RCC 7860 (cell line): ENCODE measurements at regions not wholly inside any gene's neighbourhood (a gene's known extent, or its start where the extent isn't known, plus 50 kb on each side); places are given as distances from the start of the nearest gene placed in this dataset.
A peak's percentile ranks its signal among the peaks of the same experiment; 100 is the strongest.

ENCODE experiments used
- DNase-seq: peaks from one replicate; pipeline ENCODE4 v3.0.0-alpha.2; 2015; ENCODE audit warnings: low spot score
- FAIRE-seq: peaks from 2 replicates; lab custom pipeline; 2012; peaks lifted over from hg19 to GRCh38; lab: Jason Lieb, UNC

- FAIRE-seq (no peak), DNase-seq (no peak)
Measured at GRCh38 chr2:71896385-71897136, 251.1 kb downstream of the CYP26B1 start.

DNA sequence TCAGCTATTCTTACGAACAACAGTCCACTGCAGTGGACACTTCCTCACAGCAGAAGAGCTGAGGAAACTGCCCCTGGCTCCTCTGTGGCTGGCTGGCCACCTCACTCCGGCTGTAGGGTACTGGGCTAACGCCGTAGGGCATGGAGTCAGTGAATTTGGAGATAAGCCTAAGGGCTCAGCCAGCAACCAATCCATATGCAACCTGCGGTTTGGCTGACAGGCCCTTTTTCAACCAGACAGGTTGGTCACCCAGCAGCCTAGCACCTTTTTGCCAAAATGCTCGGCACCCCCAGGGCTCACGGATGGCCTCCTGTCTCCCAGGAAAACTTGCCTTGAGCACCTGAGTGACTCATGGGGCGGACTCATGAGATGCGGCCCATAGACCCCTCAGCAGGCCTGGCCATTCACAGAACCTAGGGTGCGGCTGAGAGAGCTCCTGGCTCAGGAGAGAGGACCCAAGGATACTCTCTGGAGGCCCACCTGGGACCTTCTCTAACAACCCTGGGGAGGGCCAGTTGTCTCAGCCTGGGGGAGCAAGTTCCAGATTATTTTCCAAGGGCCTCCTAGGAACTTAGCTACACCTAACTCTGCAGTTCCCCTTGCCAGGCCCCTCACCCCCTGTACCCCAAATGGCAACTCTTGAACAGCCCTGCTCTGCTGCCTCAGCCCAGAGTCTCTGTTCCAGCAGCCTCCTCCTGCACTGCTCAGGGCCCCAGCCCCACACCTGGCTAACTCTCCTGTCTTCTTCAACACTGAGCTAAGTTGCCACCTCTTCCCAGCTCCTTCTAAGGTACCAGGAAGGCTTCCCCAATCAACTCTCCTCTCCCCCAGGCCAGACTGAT lies 252.1 kb downstream of the CYP26B1 start:
- no peak for FAIRE-seq
- DNase-seq = no peak

- DNase-seq = no peak
- FAIRE-seq = no peak
Measured at GRCh38 chr2:71894261-71894660, 253.4 kb downstream of the CYP26B1 start.

DNA sequence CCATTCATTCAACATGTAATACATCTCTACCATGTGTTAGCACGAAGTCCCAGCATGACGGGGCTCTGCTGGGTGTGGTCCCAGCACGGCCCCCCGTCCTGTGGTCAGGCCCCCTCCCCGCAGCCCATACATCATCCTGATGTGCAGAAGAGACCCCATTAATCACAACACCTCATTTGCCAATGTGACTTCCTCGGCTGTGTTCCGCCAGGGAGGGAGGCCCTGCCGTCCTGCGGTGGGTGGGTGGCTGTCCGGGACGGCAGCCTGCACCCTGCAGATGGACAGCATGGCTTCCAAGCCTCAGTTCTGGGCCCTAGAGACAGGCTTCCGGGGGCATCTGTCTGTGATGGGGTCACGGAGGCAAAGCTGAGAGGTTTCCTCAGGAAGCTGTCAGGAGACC lies 254.0 kb downstream of the CYP26B1 start:
- no peak for FAIRE-seq
- no peak for DNase-seq

- peak; percentile 84 for FAIRE-seq
Measured at GRCh38 chr2:71892896-71893295, 254.8 kb downstream of the CYP26B1 start.

DNA sequence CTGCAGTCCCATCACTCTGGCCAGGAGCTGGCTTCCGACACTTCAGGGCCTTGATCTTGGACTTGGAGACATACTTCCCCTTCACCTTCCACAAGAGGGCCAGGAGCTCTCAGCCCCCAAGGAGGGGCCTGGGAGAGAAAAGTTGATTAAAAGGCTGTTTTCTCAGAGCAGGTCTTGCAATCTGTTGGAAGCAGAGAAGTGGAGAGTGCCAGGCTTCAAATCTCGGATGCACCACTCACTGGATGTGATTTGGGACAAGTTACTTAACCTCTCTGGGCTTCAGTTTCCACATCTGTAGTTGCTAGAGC lies 255.3 kb downstream of the CYP26B1 start:
- DNase-seq (no peak), FAIRE-seq (no peak)

More at GRCh38 chr2:71892896-71893295, 254.8 kb downstream of the CYP26B1 start:
- DNase-seq = peak; percentile 81

DNA sequence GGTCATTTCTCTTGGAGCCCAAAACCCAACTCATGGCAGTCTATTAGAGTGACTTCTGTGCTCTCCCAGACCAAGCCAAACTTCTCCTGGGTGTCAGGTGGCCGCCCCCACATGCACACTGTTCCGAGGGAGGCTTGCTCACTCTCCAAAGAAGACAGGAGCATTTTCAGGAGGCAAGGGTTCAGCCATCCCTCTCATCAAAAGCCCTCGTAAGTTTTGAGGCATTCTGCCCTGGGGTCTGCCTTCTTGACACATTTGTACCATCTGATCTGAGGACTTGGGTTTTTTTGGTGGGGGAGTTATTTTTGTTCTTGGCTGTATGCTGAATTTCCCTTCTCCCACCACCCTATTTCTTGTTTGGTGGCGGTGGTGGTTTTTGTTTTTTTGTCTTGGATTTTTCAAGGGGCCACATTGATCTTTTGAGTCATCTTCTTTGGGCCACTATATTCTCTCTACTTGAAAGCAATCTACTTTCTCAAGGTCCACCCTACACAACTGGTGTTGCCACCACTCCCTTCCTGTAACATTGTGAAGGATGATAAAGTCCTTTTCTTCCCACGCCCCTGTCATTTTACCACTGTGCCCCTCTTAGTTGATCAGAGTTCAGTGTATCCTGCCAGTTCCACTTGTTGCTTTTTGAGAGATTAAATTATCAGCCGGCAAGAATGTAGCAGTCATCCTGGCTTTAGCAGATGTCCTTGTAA lies 255.8 kb downstream of the CYP26B1 start:
- FAIRE-seq (no peak), DNase-seq (no peak)

DNA sequence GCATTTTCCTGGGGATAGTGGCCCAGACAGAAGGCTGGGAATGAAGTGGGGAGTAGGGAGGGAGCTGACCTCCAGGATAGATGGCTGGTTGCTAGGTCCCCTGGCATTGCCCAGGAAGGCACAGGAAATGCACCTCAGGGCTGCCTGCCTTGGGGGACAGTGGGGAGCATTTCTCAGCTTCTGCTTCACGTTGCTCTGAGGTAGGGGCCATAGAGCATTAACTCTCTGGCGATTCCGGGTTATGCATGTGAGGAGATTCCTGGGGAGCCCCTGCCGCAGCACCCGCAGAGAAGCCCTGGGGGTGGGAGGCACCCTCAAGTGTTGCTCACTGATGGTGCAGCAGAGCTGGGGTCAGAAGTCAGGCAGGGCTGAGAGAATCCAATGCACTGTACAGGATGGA lies 256.5 kb downstream of the CYP26B1 start:
- DNase-seq (no peak), FAIRE-seq (no peak)

DNA sequence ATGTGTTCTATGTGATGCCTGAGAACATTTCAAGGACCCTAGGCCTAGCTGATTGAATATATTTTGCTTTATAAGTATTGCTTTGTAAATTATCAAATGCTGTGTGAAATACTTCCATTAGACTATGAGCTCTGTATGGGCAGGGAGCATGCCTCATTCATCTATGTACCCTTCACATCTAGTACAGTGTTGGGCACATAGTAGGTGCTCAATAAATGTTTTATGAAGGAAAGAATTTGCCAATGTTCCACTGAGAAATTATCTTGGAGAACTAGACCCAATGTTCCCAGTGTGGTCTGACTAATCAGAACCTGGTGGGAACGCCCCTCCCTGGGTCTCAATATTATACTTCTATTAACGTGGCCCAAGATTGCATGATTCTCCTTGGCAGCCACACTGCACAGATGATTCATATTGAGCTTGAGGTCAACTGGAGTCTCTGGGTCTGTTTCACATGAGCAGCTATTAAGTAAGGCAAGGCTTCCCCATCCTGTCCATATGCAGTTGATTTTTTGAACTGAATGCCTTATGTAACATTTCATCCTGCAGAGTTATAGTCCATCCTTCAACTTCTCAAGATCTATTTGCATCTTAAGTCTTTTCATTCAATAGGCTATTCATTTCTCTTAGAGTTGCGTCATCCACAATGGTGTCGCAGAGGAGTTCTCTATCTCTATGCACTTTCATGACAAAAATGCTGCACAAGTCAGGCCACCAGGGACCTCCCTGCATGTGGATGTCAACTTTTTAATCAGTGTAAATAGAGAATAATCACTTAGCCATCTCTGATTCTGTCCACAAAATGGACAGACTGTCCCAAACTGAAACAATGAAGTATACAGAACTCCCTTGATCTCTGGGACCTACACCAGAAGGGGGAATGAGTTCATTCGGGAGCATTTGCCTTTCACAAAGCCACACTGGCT lies 257.6 kb downstream of the CYP26B1 start:
- peak; percentile 93 for FAIRE-seq
- DNase-seq = peak; percentile 85

DNA sequence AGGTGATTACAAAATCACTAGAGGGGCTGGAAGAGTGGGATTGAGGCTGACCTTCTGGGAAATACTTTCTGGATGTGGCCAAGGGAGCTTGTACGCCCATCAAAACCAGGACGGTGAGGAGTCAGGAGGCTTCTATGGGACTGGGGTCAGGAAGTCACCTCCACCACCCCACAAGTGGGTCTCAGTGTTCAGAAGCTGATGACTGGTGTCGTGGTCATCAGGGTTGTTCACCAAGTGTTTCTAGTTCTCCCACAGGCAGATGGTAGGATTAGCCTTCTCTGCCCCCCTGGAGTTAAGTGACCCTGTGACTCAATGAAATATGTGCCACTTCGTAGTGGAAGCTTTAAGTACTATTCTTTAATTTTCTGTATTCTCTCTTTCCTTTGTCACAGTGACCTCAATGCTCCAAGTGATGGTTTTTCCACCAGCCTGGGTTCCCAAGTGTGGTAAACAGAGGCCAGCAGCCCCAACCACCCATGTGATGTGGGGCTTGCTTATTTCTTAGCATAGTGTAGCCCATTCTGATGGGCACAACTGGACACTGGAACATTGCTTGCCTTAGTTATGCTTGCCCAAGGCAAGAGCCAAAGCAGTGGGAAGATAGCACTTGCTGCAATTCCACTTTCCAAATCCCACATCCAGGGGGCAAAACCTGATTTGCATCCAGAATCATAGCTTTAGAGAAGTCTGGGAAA lies 258.8 kb downstream of the CYP26B1 start:
- peak; percentile 91 for DNase-seq
- peak; percentile 85 for FAIRE-seq

DNA sequence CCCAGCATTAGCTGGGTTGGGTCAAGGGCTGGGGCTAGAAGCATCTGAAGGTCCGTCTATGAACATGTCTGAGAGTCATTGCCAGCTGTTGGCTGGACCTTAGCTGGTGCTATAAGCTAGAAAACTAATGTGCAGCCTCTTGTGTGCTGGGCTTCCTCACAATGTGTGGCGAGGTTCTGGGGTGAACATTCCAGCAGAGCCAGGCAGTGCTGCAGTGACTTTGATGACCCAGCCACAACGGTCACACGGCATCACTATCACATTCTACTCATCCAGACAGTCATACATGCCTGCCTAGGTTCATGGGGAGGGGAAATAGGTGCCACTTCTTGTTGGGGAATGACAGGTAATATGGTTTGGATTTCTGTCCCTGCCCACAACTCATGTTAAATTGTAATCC lies 260.5 kb downstream of the CYP26B1 start:
- FAIRE-seq (no peak), DNase-seq (no peak)

- FAIRE-seq (no peak), DNase-seq (no peak)
Measured at GRCh38 chr2:71886241-71886640, 261.4 kb downstream of the CYP26B1 start.

DNA sequence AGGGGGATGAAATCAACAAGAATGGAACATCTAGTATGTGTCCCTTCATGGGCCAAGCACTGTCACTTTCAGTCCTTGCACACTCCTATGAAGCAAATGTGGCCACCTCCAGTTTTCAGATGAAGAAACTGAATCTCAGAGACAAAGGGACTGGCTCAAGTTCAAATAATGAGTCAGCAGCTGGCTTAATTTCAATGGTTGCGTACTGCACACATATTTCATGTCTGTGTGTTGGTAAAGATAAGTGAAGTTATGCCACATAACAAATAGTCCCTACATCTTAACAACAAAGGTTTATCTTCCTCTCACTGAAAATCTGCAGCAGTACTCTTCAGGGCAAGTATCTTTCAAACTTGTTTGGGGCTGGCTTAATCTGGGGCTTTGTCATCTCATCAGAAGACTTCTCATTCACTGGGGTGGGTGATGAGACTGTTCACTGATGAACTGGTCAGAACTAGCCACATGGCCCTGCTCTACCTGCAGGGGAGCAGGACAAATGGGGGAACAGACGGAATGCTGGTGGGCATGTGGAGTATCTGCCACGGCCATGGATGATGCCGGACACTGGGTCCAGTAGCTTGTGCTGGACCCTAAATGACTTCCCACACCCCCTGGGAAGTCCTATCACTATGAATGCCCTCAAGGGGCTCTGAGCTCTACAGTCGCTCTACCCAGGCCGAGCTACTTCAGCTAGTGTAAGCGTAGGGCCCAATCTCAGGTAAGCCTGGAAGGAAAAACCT lies 263.2 kb downstream of the CYP26B1 start:
- DNase-seq (peak; percentile 53), FAIRE-seq (peak; percentile 29)

DNA sequence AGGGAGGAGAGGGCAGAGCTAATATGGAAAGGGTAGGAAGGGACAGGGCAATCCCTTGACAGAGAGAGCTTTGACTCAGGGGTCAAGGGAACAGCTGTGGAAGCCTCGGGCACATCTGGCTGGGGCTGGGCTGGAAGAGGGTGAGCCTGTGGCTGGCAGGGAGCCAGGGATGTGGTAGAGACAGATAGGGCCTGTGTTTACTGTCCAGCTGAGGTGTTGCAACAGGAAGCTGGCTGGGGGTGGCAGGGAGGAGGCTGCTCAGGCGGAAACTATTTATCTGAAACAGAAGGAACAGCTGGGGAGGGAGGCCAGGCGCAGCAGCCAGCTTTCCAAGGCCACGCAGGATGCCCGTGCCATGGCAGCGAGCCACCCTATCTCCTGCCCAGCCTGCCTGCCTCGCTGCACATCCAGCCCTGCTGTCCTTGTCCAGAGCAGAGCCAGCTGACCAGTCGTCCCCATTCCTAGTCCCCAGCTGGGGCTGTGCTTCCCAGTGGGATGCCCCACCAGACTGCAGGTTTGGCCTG lies 264.7 kb downstream of the CYP26B1 start:
- peak; percentile 46 for FAIRE-seq
- DNase-seq = peak; percentile 88

GRCh38 chr2:71882236-71882946 lies 265.3 kb downstream of the CYP26B1 start:
- FAIRE-seq = no peak
- no peak for DNase-seq

GRCh38 chr2:71880846-71881610 lies 266.6 kb downstream of the CYP26B1 start:
- DNase-seq (peak; percentile 88), FAIRE-seq (peak; percentile 92)

DNA sequence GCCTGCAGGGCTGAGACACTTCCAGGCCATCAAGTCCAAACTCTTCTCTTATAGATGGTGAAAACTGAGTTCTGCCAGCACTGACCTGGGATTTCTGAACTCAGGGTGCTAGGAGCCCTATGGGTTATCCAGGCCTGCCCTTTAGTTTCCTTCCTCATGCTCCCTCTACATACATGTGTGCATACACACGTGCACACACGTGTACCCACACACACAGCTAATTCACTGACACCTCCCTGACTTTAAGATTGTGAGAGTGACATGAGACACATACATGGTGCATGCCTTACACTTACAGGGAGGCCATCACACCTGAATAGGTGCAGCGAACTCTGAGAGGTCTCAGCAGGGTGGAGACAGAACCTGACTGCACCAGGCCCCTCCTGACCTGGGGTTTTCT lies 267.4 kb downstream of the CYP26B1 start:
- no peak for FAIRE-seq
- DNase-seq = no peak
